IMR-90 (cell line): ENCODE measurements at regions not wholly inside any gene's neighbourhood (a gene's known extent, or its start where the extent isn't known, plus 50 kb on each side); places are given as distances from the start of the nearest gene placed in this dataset.

Experiments
- ATAC-seq: fragments of 200-7000 bp; cut with Tn5 transposase; 2 replicates; pipeline ENCODE4 v1.9.1; 2020; ENCODE audit warnings: low read depth, mild to moderate bottlenecking, moderate library complexity
- BruUV-seq: library from RNA; stranded (reverse); fragments of 400-500 nt; replicated peaks from 2 replicates; lab custom pipeline; 2021; lab: Mats Ljungman, UMichigan
- CTCF ChIA-PET: fragments of 300-600 bp; formaldehyde crosslinking; extraction: SDS; loops from one replicate; lab custom pipeline; 2021; ENCODE audit warnings: antibody characterized with exemption; lab: Yijun Ruan, JAX
- POLR2A ChIA-PET: fragments of 300-600 bp; sonication (Branson Sonifier 250); formaldehyde crosslinking; loops from one replicate; lab custom pipeline; 2022; ENCODE audit warnings: antibody characterized with exemption; ENCODE audit not compliant: unreplicated experiment; lab: Charles Lee
- DNase-seq: peaks from one replicate; pipeline ENCODE4 v3.0.0; 2013
- H2AFZ ChIP-seq: replicated peaks from 2 replicates; pipeline ENCODE3; 2013; ENCODE audit warnings: low read length, mild to moderate bottlenecking; ENCODE audit not compliant: poor library complexity
- H2AK5ac ChIP-seq: 2 replicates; pipeline ENCODE4 v1.6.1; 2013; ENCODE audit warnings: low read depth, low read length, inconsistent platforms
- H2AK9ac ChIP-seq: replicated peaks from 2 replicates; pipeline ENCODE3; 2013; ENCODE audit warnings: mild to moderate bottlenecking, low read depth, low read length, moderate library complexity; ENCODE audit not compliant: poor library complexity
- H2BK120ac ChIP-seq: 2 replicates; pipeline ENCODE4 v1.6.1; 2013; ENCODE audit warnings: low read depth, low read length, inconsistent platforms
- H2BK15ac ChIP-seq: 3 replicates; pipeline ENCODE4 v1.6.1; 2013; ENCODE audit warnings: low read depth, low read length, inconsistent platforms
- H2BK20ac ChIP-seq: 2 replicates; pipeline ENCODE4 v1.6.1; 2013; ENCODE audit warnings: low read depth, mild to moderate bottlenecking, inconsistent platforms, low read length, moderate library complexity
- H2BK5ac ChIP-seq: 2 replicates; pipeline ENCODE4 v1.6.1; 2013; ENCODE audit warnings: mild to moderate bottlenecking, low read depth, low read length, inconsistent platforms; ENCODE audit not compliant: poor library complexity, severe bottlenecking
- H3K14ac ChIP-seq: replicated peaks from 2 replicates; pipeline ENCODE4 v1.6.1; 2013; ENCODE audit warnings: low read depth, low read length, inconsistent platforms
- H3K18ac ChIP-seq: 2 replicates; pipeline ENCODE4 v1.6.1; 2013; ENCODE audit warnings: low read depth, low read length, control low read depth
- H3K23ac ChIP-seq: 2 replicates; pipeline ENCODE4 v1.6.1; 2013; ENCODE audit warnings: low read depth, low read length, inconsistent platforms
- H3K27ac ChIP-seq: 2 replicates; pipeline ENCODE4 v1.5.1; 2013; ENCODE audit warnings: mild to moderate bottlenecking, control low read depth, low read length; ENCODE audit not compliant: insufficient read depth
- H3K27me3 ChIP-seq: 2 replicates; pipeline ENCODE4 v1.6.1; 2013; ENCODE audit warnings: low read length; ENCODE audit not compliant: control insufficient read depth, insufficient read depth
- H3K36me3 ChIP-seq: 2 replicates; pipeline ENCODE4 v1.6.1; 2013; ENCODE audit warnings: low read length, mixed read lengths; ENCODE audit not compliant: control insufficient read depth, insufficient read depth
- H3K4ac ChIP-seq: 2 replicates; pipeline ENCODE4 v1.6.1; 2013; ENCODE audit warnings: low read depth, low read length, inconsistent platforms
- H3K4me1 ChIP-seq: 2 replicates; pipeline ENCODE4 v1.6.1; 2013; ENCODE audit warnings: low read length, mixed read lengths; ENCODE audit not compliant: control insufficient read depth, insufficient read depth
- H3K4me2 ChIP-seq: 2 replicates; pipeline ENCODE4 v1.6.1; 2013; ENCODE audit warnings: low read depth, mild to moderate bottlenecking, control low read depth, low read length, moderate library complexity
- H3K4me3 ChIP-seq: 2 replicates; pipeline ENCODE4 v1.5.1; 2013; ENCODE audit warnings: low read depth, mild to moderate bottlenecking, control low read depth, low read length, moderate library complexity; ENCODE audit not compliant: insufficient read depth
- H3K56ac ChIP-seq: 2 replicates; pipeline ENCODE4 v1.6.1; 2013; ENCODE audit warnings: low read length, inconsistent platforms; ENCODE audit not compliant: insufficient read depth; ENCODE audit errors: extremely low read depth
- H3K79me1 ChIP-seq, 2 experiments: 2 replicates each; pipeline ENCODE4 v1.6.1; 2013; ENCODE audit warnings: low read length in 2 of 2, inconsistent platforms in 1 of 2, low read depth in 1 of 2
- H3K9ac ChIP-seq: 2 replicates; pipeline ENCODE4 v1.6.1; 2013; ENCODE audit warnings: low read depth, low read length, control low read depth
- H3K9me1 ChIP-seq: 2 replicates; pipeline ENCODE4 v1.6.1; 2013; ENCODE audit warnings: low read length, inconsistent platforms; ENCODE audit not compliant: insufficient read depth
- H3K9me3 ChIP-seq: 2 replicates; pipeline ENCODE4 v1.6.1; 2013; ENCODE audit warnings: low read length; ENCODE audit not compliant: control insufficient read depth, insufficient read depth
- H4K20me1 ChIP-seq: 2 replicates; pipeline ENCODE4 v1.6.1; 2013; ENCODE audit warnings: low read length, inconsistent platforms; ENCODE audit not compliant: insufficient read depth
- H4K5ac ChIP-seq: 2 replicates; pipeline ENCODE4 v1.6.1; 2013; ENCODE audit warnings: mild to moderate bottlenecking, low read depth, low read length, control low read depth
- H4K8ac ChIP-seq, 2 experiments: 2 replicates each; pipeline ENCODE4 v1.6.1; 2013; ENCODE audit warnings: low read depth in 2 of 2, low read length in 2 of 2, control low read depth in 1 of 2, inconsistent platforms in 1 of 2
- H4K91ac ChIP-seq: 2 replicates; pipeline ENCODE4 v1.6.1; 2013; ENCODE audit warnings: low read depth, low read length, inconsistent platforms; ENCODE audit not compliant: insufficient read depth
- BHLHE40 ChIP-seq: fragments of 150-350 bp; IDR thresholded peaks from 2 replicates; pipeline ENCODE4 v1.6.1; 2016; ENCODE audit warnings: mild to moderate bottlenecking, low read depth, low read length
- CEBPB ChIP-seq: IDR thresholded peaks from 2 replicates; pipeline ENCODE4 v1.6.1; 2012; ENCODE audit warnings: low read depth, low read length, improper control_type of control experiment
- CHD1 ChIP-seq: IDR thresholded peaks from 2 replicates; pipeline ENCODE4 v1.6.1; 2012; ENCODE audit warnings: low read depth, low read length, improper control_type of control experiment
- FOS ChIP-seq: fragments of 150-350 bp; IDR thresholded peaks from 2 replicates; pipeline ENCODE4 v1.6.1; 2016; ENCODE audit warnings: low read depth, low read length
- MAFK ChIP-seq: IDR thresholded peaks from 2 replicates; pipeline ENCODE4 v1.6.1; 2012; ENCODE audit warnings: low read depth, low read length, improper control_type of control experiment
- MAZ ChIP-seq: IDR thresholded peaks from 2 replicates; pipeline ENCODE4 v1.6.1; 2012; ENCODE audit warnings: low read depth, mild to moderate bottlenecking, low read length, improper control_type of control experiment, moderate library complexity, borderline replicate concordance
- MXI1 ChIP-seq: IDR thresholded peaks from 2 replicates; pipeline ENCODE4 v1.6.1; 2012; ENCODE audit warnings: low read depth, mild to moderate bottlenecking, low read length, moderate library complexity, borderline replicate concordance
- NFE2L2 ChIP-seq: fragments of 150-350 bp; IDR thresholded peaks from 2 replicates; pipeline ENCODE4 v1.6.1; 2016; ENCODE audit warnings: low read depth, mild to moderate bottlenecking, low read length
- POLR2A ChIP-seq: IDR thresholded peaks from 2 replicates; pipeline ENCODE4 v1.6.1; 2012; ENCODE audit warnings: mild to moderate bottlenecking, low read depth, low read length
- RAD21 ChIP-seq: IDR thresholded peaks from 2 replicates; pipeline ENCODE4 v1.6.1; 2012; ENCODE audit warnings: low read length, improper control_type of control experiment
- RCOR1 ChIP-seq: IDR thresholded peaks from 2 replicates; pipeline ENCODE4 v1.6.1; 2012; ENCODE audit warnings: mild to moderate bottlenecking, low read length, improper control_type of control experiment; ENCODE audit not compliant: insufficient replicate concordance
- RFX5 ChIP-seq: IDR thresholded peaks from 2 replicates; pipeline ENCODE4 v1.8.0; 2012; ENCODE audit warnings: low read depth, mild to moderate bottlenecking, low read length, moderate library complexity
- SMC3 ChIP-seq: fragments of 150-350 bp; IDR thresholded peaks from 2 replicates; pipeline ENCODE4 v1.6.1; 2016; ENCODE audit warnings: low read depth, mild to moderate bottlenecking, antibody characterized with exemption, low read length, moderate library complexity
- dilution Hi-C: fragments of 300-500 bp; cut with HindIII; formaldehyde crosslinking; loops from one replicate; pipeline ENCODE4 v1.14.3; 2018; ENCODE audit warnings: low sequenced_read_pairs; ENCODE audit not compliant: unreplicated experiment
- in situ Hi-C: fragments of 300-500 bp; cut with MboI; formaldehyde crosslinking; loops from 3 replicates; pipeline ENCODE4 v1.14.3; 2019; ENCODE audit warnings: low sequenced_read_pairs, inconsistent platforms, mixed read lengths
- intact Hi-C: fragments of 100-400 bp; cut with micrococcal nuclease; formaldehyde crosslinking; loops from 2 replicates; pipeline ENCODE4 v1.10.0; 2022
- TF ChIP-seq, protein P1 (sequence below): fragments of 150-350 bp; IDR thresholded peaks from 2 replicates; pipeline ENCODE4 v1.6.1; 2016; ENCODE audit warnings: low read depth, mild to moderate bottlenecking, low read length, moderate library complexity, borderline replicate concordance
- TF ChIP-seq, protein P2 (sequence below): conservative IDR thresholded peaks from 2 replicates; pipeline ENCODE4 v1.5.1; 2012; ENCODE audit warnings: mild to moderate bottlenecking, low read depth, low read length, improper control_type of control experiment
- TF ChIP-seq, protein P3 (sequence below): fragments of 150-350 bp; IDR thresholded peaks from 2 replicates; pipeline ENCODE4 v1.6.1; 2017; ENCODE audit warnings: mild to moderate bottlenecking, antibody characterized with exemption, low read length, low read depth

DNA sequence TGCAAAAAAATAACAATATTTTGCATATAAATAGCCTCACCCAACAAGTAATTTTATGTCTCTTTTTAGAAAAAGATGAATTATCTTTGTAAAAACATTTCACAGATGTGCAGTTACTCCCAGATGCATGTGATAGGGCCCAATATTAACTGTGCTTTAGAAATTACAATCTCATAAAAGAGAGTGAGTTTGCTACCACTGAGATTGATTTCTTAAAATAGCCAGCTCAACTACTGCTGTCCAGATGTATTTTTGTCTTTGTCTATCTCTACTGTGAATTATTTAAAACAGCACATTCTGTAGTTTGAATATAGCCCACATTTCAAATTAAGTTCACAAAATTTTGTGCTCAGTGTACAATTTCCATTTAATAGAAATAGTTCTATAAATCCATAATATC, 177.0 kb upstream of the TTC29 start:
- Histone ChIP-seq H3K56ac (no peak overlapping the region), H3K9me3 (no peaks in the 10 kb centered on the region), H3K4me3 (no peak overlapping the region), H2AK5ac (no peak overlapping the region), H2BK20ac (no peak overlapping the region), H2BK5ac (no peak overlapping the region), H4K20me1 (no peaks in the 10 kb centered on the region), H2AK9ac (no peak overlapping the region), H3K79me1 (no peaks in the 10 kb centered on the region), H3K23ac (no peak overlapping the region), H3K4me1 (peaks cover 5% of the 10 kb centered on the region), H2AFZ (no peak overlapping the region), H4K91ac (no peak overlapping the region), H3K9me1 (no peaks in the 10 kb centered on the region), H4K5ac (no peak overlapping the region), H3K36me3 (no peaks in the 10 kb centered on the region), H4K8ac (no peak overlapping the region), H3K27me3 (no peaks in the 10 kb centered on the region), H3K27ac (no peak overlapping the region; the same call in 1 of the 2 replicates), H3K4me2 (no peak overlapping the region), H3K14ac (no peak overlapping the region), H3K18ac (no peak overlapping the region), H2BK15ac (no peak overlapping the region), H2BK120ac (no peak overlapping the region), H3K9ac (no peak overlapping the region), H3K4ac (no peak overlapping the region)
- no peak for TF ChIP-seq CEBPB
- no peak for TF ChIP-seq FOS
- no peak for TF ChIP-seq BHLHE40
- TF ChIP-seq, protein P1, sequence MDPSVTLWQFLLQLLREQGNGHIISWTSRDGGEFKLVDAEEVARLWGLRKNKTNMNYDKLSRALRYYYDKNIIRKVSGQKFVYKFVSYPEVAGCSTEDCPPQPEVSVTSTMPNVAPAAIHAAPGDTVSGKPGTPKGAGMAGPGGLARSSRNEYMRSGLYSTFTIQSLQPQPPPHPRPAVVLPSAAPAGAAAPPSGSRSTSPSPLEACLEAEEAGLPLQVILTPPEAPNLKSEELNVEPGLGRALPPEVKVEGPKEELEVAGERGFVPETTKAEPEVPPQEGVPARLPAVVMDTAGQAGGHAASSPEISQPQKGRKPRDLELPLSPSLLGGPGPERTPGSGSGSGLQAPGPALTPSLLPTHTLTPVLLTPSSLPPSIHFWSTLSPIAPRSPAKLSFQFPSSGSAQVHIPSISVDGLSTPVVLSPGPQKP: no peak
- TF ChIP-seq POLR2A: no peak
- no peak for TF ChIP-seq RCOR1
- TF ChIP-seq, protein P2, sequence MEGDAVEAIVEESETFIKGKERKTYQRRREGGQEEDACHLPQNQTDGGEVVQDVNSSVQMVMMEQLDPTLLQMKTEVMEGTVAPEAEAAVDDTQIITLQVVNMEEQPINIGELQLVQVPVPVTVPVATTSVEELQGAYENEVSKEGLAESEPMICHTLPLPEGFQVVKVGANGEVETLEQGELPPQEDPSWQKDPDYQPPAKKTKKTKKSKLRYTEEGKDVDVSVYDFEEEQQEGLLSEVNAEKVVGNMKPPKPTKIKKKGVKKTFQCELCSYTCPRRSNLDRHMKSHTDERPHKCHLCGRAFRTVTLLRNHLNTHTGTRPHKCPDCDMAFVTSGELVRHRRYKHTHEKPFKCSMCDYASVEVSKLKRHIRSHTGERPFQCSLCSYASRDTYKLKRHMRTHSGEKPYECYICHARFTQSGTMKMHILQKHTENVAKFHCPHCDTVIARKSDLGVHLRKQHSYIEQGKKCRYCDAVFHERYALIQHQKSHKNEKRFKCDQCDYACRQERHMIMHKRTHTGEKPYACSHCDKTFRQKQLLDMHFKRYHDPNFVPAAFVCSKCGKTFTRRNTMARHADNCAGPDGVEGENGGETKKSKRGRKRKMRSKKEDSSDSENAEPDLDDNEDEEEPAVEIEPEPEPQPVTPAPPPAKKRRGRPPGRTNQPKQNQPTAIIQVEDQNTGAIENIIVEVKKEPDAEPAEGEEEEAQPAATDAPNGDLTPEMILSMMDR: no peak
- no peak for TF ChIP-seq RFX5
- no peak for TF ChIP-seq MXI1
- no peak for TF ChIP-seq MAZ
- TF ChIP-seq RAD21: no peak
- TF ChIP-seq NFE2L2: no peak
- TF ChIP-seq SMC3: no peak
- TF ChIP-seq, protein P3, sequence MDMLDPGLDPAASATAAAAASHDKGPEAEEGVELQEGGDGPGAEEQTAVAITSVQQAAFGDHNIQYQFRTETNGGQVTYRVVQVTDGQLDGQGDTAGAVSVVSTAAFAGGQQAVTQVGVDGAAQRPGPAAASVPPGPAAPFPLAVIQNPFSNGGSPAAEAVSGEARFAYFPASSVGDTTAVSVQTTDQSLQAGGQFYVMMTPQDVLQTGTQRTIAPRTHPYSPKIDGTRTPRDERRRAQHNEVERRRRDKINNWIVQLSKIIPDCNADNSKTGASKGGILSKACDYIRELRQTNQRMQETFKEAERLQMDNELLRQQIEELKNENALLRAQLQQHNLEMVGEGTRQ: no peak
- no peak for TF ChIP-seq MAFK
- TF ChIP-seq CHD1: no peak
- dilution Hi-C loops: no loop called here
- CTCF ChIA-PET: interaction anchor here (0.9 to 1.5 kb wide), 2 partner anchors 15 to 744 kb away, joined by 3 to 8 read pairs; no protein-coding TSS in a partner anchor
- POLR2A ChIA-PET: no interaction called here
- DNase-seq (no peak), ATAC-seq (peak; percentile 28; the same call in 1 of the 2 replicates)
- intact Hi-C loops: no loop called here
- in situ Hi-C loops: no loop called here
- no TSS peak for BruUV-seq
